GM19023 (cell line): ENCODE measurements at regions not wholly inside any gene's neighbourhood (a gene's known extent, or its start where the extent isn't known, plus 50 kb on each side); places are given as distances from the start of the nearest gene placed in this dataset.
"Not testable (repeated sequence)": the region's sequence is repeated elsewhere in the genome, so short reads cannot be mapped to it uniquely, and the experiment has no call there.

Source experiments
- ATAC-seq: cut with Tn5 transposase; IDR thresholded peaks from one replicate; pipeline ENCODE4 v1.9.1; 2021; ENCODE audit warnings: mild to moderate bottlenecking, moderate library complexity; ENCODE audit not compliant: unreplicated experiment

- ATAC-seq = not testable (repeated sequence)
These were observed 53.6 kb upstream of the EDA2R start for GRCh38 chrX:66692512-66692911.
